K562 (cell line): ENCODE measurements at regions not wholly inside any gene's neighbourhood (a gene's known extent, or its start where the extent isn't known, plus 50 kb on each side); places are given as distances from the start of the nearest gene placed in this dataset.

Experiments
- ATAC-seq: fragments of 200-7000 bp; cut with Tn5 transposase; 3 replicates; pipeline ENCODE4 v1.9.1; 2020; ENCODE audit warnings: moderate library complexity
- BruUV-seq: library from RNA; stranded (reverse); fragments of 400-500 nt; replicated peaks from 2 replicates; lab custom pipeline; 2021; lab: Mats Ljungman, UMichigan
- CTCF ChIA-PET: fragments of 300-600 bp; formaldehyde crosslinking; extraction: SDS; loops from one replicate; lab custom pipeline; 2021; ENCODE audit warnings: low intra/inter-chr PET ratio; lab: Yijun Ruan, JAX
- POLR2A ChIA-PET: fragments of 300-600, 350-650 bp; sonication (Branson Sonifier 250); formaldehyde crosslinking; extraction: SDS; loops from one replicate; lab custom pipeline; 2021; ENCODE audit warnings: antibody characterized with exemption, inconsistent platforms; lab: Yijun Ruan, JAX
- DNase-seq, 4 experiments: peaks; one replicate each; pipeline versions ENCODE4 v3.0.0 to v3.0.0-alpha.2; 2011 to 2018; ENCODE audit warnings: low spot score in 3 of 4, mixed read lengths in 3 of 4; ENCODE audit errors: extremely low read depth in 1 of 4
- FAIRE-seq: peaks from 2 replicates; lab custom pipeline; 2011; peaks lifted over from hg19 to GRCh38; lab: Jason Lieb, UNC
- H2AFZ ChIP-seq: 2 replicates; pipeline ENCODE4 v1.6.0; 2011; ENCODE audit warnings: low read depth, low read length, control low read depth, inconsistent platforms
- H3K27ac ChIP-seq: fragments of 200-600 bp; 3 replicates; pipeline ENCODE4 v1.8.0; 2011; ENCODE audit warnings: low read depth, mild to moderate bottlenecking, control low read depth, inconsistent platforms, low read length, moderate library complexity, mixed read lengths; ENCODE audit errors: extremely low read depth
- H3K27me3 ChIP-seq, 2 experiments: fragments of 300-600 bp in 1 of 2; 2 replicates in 1 of 2; 3 replicates in 1 of 2; pipeline versions ENCODE4 v1.6.0 to v1.8.0; 2011; ENCODE audit warnings: inconsistent platforms in 2 of 2, low read length in 2 of 2, mild to moderate bottlenecking in 1 of 2, mixed read lengths in 1 of 2, moderate library complexity in 1 of 2; ENCODE audit not compliant: control insufficient read depth in 2 of 2, insufficient read depth in 2 of 2
- H3K36me3 ChIP-seq: fragments of 300-600 bp; 3 replicates; pipeline ENCODE4 v1.8.0; 2011; ENCODE audit warnings: mild to moderate bottlenecking, low read length, inconsistent platforms; ENCODE audit not compliant: control insufficient read depth, insufficient read depth
- H3K4me1 ChIP-seq, 2 experiments: fragments of 200-600 bp in 1 of 2; replicated peaks in 1 of 2; 2 replicates in 1 of 2; 3 replicates in 1 of 2; pipeline versions ENCODE4 v1.5.1 to v1.8.0; 2011; ENCODE audit warnings: inconsistent platforms in 2 of 2, low read length in 2 of 2, mild to moderate bottlenecking in 1 of 2, mixed read lengths in 1 of 2, moderate library complexity in 1 of 2; ENCODE audit not compliant: control insufficient read depth in 2 of 2, insufficient read depth in 2 of 2
- H3K4me2 ChIP-seq: 2 replicates; pipeline ENCODE4 v1.6.1; 2011; ENCODE audit warnings: low read length, control low read depth, inconsistent platforms, mixed read lengths; ENCODE audit not compliant: insufficient read depth
- H3K4me3 ChIP-seq: fragments of 200-600 bp; sonication (generic), shearing (Covaris generic); 2 replicates; pipeline ENCODE4 v1.5.1; 2016; ENCODE audit warnings: control low read depth, inconsistent platforms
- H3K79me2 ChIP-seq: fragments of 200-600 bp; 3 replicates; pipeline ENCODE4 v1.8.0; 2011; ENCODE audit warnings: low read length, inconsistent platforms; ENCODE audit not compliant: control insufficient read depth, insufficient read depth
- H3K9ac ChIP-seq, 2 experiments: 2 replicates each; pipeline versions ENCODE4 v1.6.0 to v1.6.1; 2011; ENCODE audit warnings: low read depth in 2 of 2, low read length in 2 of 2, control low read depth in 1 of 2, inconsistent platforms in 1 of 2, mild to moderate bottlenecking in 1 of 2, mixed read lengths in 1 of 2; ENCODE audit not compliant: insufficient read depth in 1 of 2
- H3K9me1 ChIP-seq: one replicate; pipeline ENCODE4 v1.6.0; 2011; ENCODE audit warnings: inconsistent platforms, mild to moderate bottlenecking, low read length, moderate library complexity; ENCODE audit not compliant: control insufficient read depth, insufficient read depth
- H3K9me3 ChIP-seq: replicated peaks from 2 replicates; pipeline ENCODE4 v1.5.1; 2011; ENCODE audit warnings: low read depth, low read length, inconsistent platforms; ENCODE audit not compliant: control insufficient read depth, insufficient read depth
- H4K20me1 ChIP-seq: replicated peaks from 2 replicates; pipeline ENCODE4 v1.6.1; 2011; ENCODE audit warnings: low read length, inconsistent platforms, mixed read lengths; ENCODE audit not compliant: control insufficient read depth, insufficient read depth
- BMI1 ChIP-seq: fragments of 150-350 bp; IDR thresholded peaks from 2 replicates; pipeline ENCODE4 v1.6.1; 2014; ENCODE audit warnings: low read length
- DDX20 ChIP-seq: fragments of 450-650 bp; IDR thresholded peaks from 2 replicates; pipeline ENCODE4 v1.6.1; 2016; ENCODE audit warnings: missing genetic modification characterization, low read depth, mild to moderate bottlenecking, missing compliant biosample characterization, moderate library complexity
- EP300 ChIP-seq: IDR thresholded peaks from 2 replicates; pipeline ENCODE4 v1.6.1; 2012; ENCODE audit warnings: low read length, improper control_type of control experiment
- HMBOX1 ChIP-seq: sonication (generic); IDR thresholded peaks from 2 replicates; pipeline ENCODE4 v1.6.1; 2016
- HMG20A ChIP-seq: fragments of 450-650 bp; formaldehyde crosslinking; conservative IDR thresholded peaks from 2 replicates; pipeline ENCODE4 v1.4.0; 2020; ENCODE audit warnings: mild to moderate bottlenecking, mixed read lengths
- HMGN3 ChIP-seq: IDR thresholded peaks from 2 replicates; pipeline ENCODE4 v1.6.1; 2011; ENCODE audit warnings: borderline replicate concordance, low read depth, mild to moderate bottlenecking, mixed read lengths, low read length; ENCODE audit not compliant: insufficient read length; ENCODE audit errors: extremely low read depth
- NCOA4 ChIP-seq: fragments of 450-650 bp; IDR thresholded peaks from 2 replicates; pipeline ENCODE4 v1.6.1; 2018; ENCODE audit warnings: mild to moderate bottlenecking; ENCODE audit not compliant: partially characterized antibody
- RBM22 ChIP-seq: fragments of 200-400 bp; formaldehyde crosslinking; IDR thresholded peaks from 2 replicates; pipeline ENCODE4 v1.6.1; 2018; ENCODE audit warnings: low read length, low read depth; ENCODE audit not compliant: poor library complexity, severe bottlenecking
- RNF2 ChIP-seq: sonication (generic); IDR thresholded peaks from 2 replicates; pipeline ENCODE4 v1.6.1; 2016
- SETDB1 ChIP-seq: IDR thresholded peaks from one replicate; pipeline ENCODE4 v1.6.1; 2012; ENCODE audit warnings: low read length, control low read depth, inconsistent platforms
- SMAD3 ChIP-seq: fragments of 450-650 bp; formaldehyde crosslinking; conservative IDR thresholded peaks from 2 replicates; pipeline ENCODE4 v1.4.0; 2020; ENCODE audit warnings: mild to moderate bottlenecking
- SOX6 ChIP-seq: fragments of 450-650 bp; IDR thresholded peaks from 2 replicates; pipeline ENCODE4 v1.6.1; 2014; ENCODE audit warnings: mild to moderate bottlenecking
- THAP12 ChIP-seq: fragments of 250-450 bp; sonication (Bioruptor Pico); IDR thresholded peaks from 2 replicates; pipeline ENCODE4 v1.9.0; 2021; ENCODE audit warnings: mild to moderate bottlenecking, inconsistent platforms
- YBX1 ChIP-seq: fragments of 450-650 bp; IDR thresholded peaks from 2 replicates; pipeline ENCODE4 v1.7.1; 2016; ENCODE audit warnings: mild to moderate bottlenecking
- ZNF133 ChIP-seq: fragments of 250-450 bp; sonication (Bioruptor Pico); IDR thresholded peaks from 2 replicates; pipeline ENCODE4 v1.4.0; 2020; ENCODE audit warnings: mild to moderate bottlenecking
- ZNF165 ChIP-seq: fragments of 250-450 bp; sonication (Bioruptor Pico); IDR thresholded peaks from 2 replicates; pipeline ENCODE4 v1.4.0; 2020; ENCODE audit warnings: borderline replicate concordance
- ZNF274 ChIP-seq: IDR thresholded peaks from 2 replicates; pipeline ENCODE4 v1.6.1; 2011; ENCODE audit warnings: low read depth, mild to moderate bottlenecking, low read length, moderate library complexity, borderline replicate concordance
- WGBS: fragments of 100-300 bp; shearing (Covaris generic); methylation state at CpG from one replicate; pipeline ENCODE4 v1.1.6; 2016; ENCODE audit warnings: low coverage, mixed read lengths; ENCODE audit not compliant: insufficient coverage; ENCODE audit errors: missing lambda C conversion rate; 5-methylcytosine and 5-hydroxymethylcytosine counted together
- in situ Hi-C: fragments of 300-500 bp; cut with MboI; formaldehyde crosslinking; loops from 4 replicates; pipeline ENCODE4 v1.15.0; 2018; ENCODE audit warnings: inconsistent platforms, mixed read lengths
- intact Hi-C: fragments of 100-400 bp; cut with micrococcal nuclease; formaldehyde crosslinking; loops from 2 replicates; pipeline ENCODE4 v1.14.2; 2022

- TF ChIP-seq THAP12 (no peak), DDX20 (tag) (no peak), BMI1 (no peak), SOX6 (no peak), HMBOX1 (no peak), RBM22 (no peak), EP300 (no peak)
These were observed 167.8 kb downstream of the BRD1 start (continued) for GRCh38 chr22:49659924-49660315.

- DNase-seq (no peak), ATAC-seq (no peak), FAIRE-seq (no peak)
- H3K4me2 ChIP-seq, result no peak overlapping the region
- in situ Hi-C loops (no loop called here), intact Hi-C loops (no loop called here)
- H3K9me1 ChIP-seq, result no peaks in the 10 kb centered on the region
- peaks cover 13% of the 10 kb centered on the region; the same call in 1 of the 3 replicates for H3K36me3 ChIP-seq
- H2AFZ ChIP-seq, result no peak overlapping the region
- CTCF ChIA-PET, result no interaction called here
- 56% methylated on average over 13 of the region's 19 CpGs for WGBS
- no peaks in the 10 kb centered on the region; the same call in 1 of the 2 replicates for H4K20me1 ChIP-seq
- H3K27ac ChIP-seq, result no peak overlapping the region
- POLR2A ChIA-PET, result no interaction called here
- H3K27me3 ChIP-seq, result peaks cover 16 to 35% of the 10 kb centered on the region in 2 experiments; a peak in 4 of 5 replicates
- peaks cover 12 to 48% of the 10 kb centered on the region in 2 experiments; a peak in 3 of 5 replicates for H3K4me1 ChIP-seq
- no peaks in the 10 kb centered on the region for H3K9me3 ChIP-seq
- no peak overlapping the region for H3K9ac ChIP-seq
- no peak overlapping the region for H3K4me3 ChIP-seq
- no TSS peak for BruUV-seq
- H3K79me2 ChIP-seq, result peaks cover 29% of the 10 kb centered on the region
- no peak for TF ChIP-seq RNF2
- no peak for TF ChIP-seq HMG20A (CRISPR knock-in tag)
- no peak for TF ChIP-seq NCOA4
- TF ChIP-seq ZNF274, result no peak
- TF ChIP-seq ZNF133, result no peak
- TF ChIP-seq YBX1, result no peak
- TF ChIP-seq SMAD3 (CRISPR knock-in tag), result no peak
- no peak for TF ChIP-seq HMGN3
- TF ChIP-seq SETDB1, result no peak
- TF ChIP-seq ZNF165 (CRISPR knock-in tag), result no peak
These were observed 168.3 kb downstream of the BRD1 start for GRCh38 chr22:49659281-49659923.
